HL-60 (cell line): ENCODE measurements at regions not wholly inside any gene's neighbourhood (a gene's known extent, or its start where the extent isn't known, plus 50 kb on each side); places are given as distances from the start of the nearest gene placed in this dataset.

ENCODE experiments used
- DNase-seq, 2 experiments: peaks; one replicate each; pipeline ENCODE4 v3.0.0-alpha.2; 2010 to 2020; ENCODE audit warnings: low read depth in 1 of 2, low spot score in 1 of 2
- H3K27ac ChIP-seq: fragments of 250-450 bp; sonication (Bioruptor Pico); replicated peaks from 2 replicates; pipeline ENCODE4 v1.5.1; 2020; ENCODE audit warnings: mild to moderate bottlenecking, moderate library complexity
- H3K27me3 ChIP-seq: fragments of 250-450 bp; sonication (Bioruptor Pico); 2 replicates; pipeline ENCODE4 v1.5.1; 2021; ENCODE audit warnings: mild to moderate bottlenecking, moderate library complexity; ENCODE audit not compliant: insufficient read depth, poor library complexity, severe bottlenecking
- H3K4me3 ChIP-seq: replicated peaks from 2 replicates; pipeline ENCODE4 v1.5.1; 2011; ENCODE audit warnings: mild to moderate bottlenecking, control low read depth, low read length; ENCODE audit not compliant: insufficient read depth
- GABPA ChIP-seq: IDR thresholded peaks from 2 replicates; pipeline ENCODE4 v1.6.1; 2012; ENCODE audit warnings: low read depth
- POLR2AphosphoS5 ChIP-seq: IDR thresholded peaks from 2 replicates; pipeline ENCODE4 v1.6.1; 2012; ENCODE audit warnings: low read depth
- REST ChIP-seq: IDR thresholded peaks from 2 replicates; pipeline ENCODE4 v1.6.1; 2012; ENCODE audit warnings: low read depth; ENCODE audit not compliant: insufficient replicate concordance
- SPI1 ChIP-seq: IDR thresholded peaks from 2 replicates; pipeline ENCODE4 v1.6.1; 2012; ENCODE audit warnings: low read depth, mild to moderate bottlenecking, borderline replicate concordance
- TF ChIP-seq, protein P1 (sequence below): IDR thresholded peaks from one replicate; pipeline ENCODE4 v1.5.1; 2011; ENCODE audit warnings: low read length, control low read depth, inconsistent platforms; ENCODE audit not compliant: insufficient read depth

DNA sequence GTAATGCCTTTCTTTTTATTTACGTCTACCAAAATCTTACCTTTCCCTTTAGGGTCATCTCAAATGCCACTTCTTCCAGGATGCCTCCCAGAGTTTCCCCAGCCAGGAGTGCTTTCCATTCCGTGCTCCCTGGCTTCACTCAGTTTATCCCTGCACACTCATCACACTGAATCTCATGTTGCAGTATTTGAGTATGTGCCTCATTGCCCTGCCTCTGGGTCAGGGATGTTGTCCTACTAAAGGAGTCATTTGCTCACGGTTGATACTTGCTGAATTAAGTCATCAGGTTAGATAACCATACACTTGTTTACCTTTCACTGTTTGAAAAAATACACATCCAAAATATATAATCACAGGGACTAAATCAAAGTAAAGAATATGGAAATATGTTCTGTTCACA, 356.2 kb upstream of the GATB start:
- H3K27ac ChIP-seq = no peak overlapping the region
- no peak overlapping the region for H3K4me3 ChIP-seq
- DNase-seq = no peak
- H3K27me3 ChIP-seq = no peaks in the 10 kb centered on the region
- TF ChIP-seq REST = no peak
- no peak for TF ChIP-seq GABPA
- TF ChIP-seq, protein P1, sequence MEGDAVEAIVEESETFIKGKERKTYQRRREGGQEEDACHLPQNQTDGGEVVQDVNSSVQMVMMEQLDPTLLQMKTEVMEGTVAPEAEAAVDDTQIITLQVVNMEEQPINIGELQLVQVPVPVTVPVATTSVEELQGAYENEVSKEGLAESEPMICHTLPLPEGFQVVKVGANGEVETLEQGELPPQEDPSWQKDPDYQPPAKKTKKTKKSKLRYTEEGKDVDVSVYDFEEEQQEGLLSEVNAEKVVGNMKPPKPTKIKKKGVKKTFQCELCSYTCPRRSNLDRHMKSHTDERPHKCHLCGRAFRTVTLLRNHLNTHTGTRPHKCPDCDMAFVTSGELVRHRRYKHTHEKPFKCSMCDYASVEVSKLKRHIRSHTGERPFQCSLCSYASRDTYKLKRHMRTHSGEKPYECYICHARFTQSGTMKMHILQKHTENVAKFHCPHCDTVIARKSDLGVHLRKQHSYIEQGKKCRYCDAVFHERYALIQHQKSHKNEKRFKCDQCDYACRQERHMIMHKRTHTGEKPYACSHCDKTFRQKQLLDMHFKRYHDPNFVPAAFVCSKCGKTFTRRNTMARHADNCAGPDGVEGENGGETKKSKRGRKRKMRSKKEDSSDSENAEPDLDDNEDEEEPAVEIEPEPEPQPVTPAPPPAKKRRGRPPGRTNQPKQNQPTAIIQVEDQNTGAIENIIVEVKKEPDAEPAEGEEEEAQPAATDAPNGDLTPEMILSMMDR = no peak
- no peak for TF ChIP-seq SPI1
- no peak for TF ChIP-seq POLR2AphosphoS5

DNA sequence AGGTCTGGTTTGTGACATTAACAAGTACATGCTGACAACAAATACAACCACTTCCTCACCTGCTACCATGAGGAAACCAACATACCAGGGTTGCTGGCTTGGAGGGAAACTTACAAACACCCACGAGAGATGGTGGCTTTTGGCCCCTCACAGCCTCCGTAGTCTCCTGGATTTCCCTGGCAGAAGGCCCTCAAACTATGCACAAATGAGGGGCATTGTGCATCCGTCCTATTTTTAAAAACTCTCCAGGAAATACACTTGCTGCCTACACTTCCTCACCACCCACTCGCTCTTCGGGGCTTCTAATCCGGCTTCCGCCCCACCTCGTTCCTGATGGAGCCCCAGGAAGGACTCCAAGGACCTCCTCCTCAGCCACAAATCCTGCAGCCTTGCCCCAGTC, 355.0 kb upstream of the GATB start:
- no peak overlapping the region for H3K27ac ChIP-seq
- no peaks in the 10 kb centered on the region for H3K27me3 ChIP-seq
- H3K4me3 ChIP-seq = no peak overlapping the region
- DNase-seq = no peak
- TF ChIP-seq REST (no peak), GABPA (no peak), SPI1 (no peak), POLR2AphosphoS5 (no peak)
- TF ChIP-seq, protein P1 = no peak

DNA sequence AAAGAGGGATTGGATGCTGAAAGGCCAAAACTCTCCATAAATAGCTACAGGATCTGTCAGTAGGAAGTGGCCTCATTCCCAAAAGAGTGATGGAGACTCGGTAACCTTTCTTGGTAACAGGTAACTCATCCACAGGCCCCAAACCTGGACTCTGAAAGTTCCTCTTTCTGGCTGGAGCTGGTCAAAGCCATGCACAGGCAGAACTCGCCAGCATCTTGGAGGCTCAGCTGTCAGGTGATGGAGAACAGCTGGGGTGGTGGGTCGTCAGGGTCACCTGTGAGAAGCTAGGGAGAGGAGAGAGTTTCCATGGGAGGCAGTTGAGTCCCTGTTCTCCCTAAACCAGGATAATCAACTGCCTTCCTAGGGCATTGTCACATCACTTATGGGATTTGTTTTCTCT, 354.3 kb upstream of the GATB start:
- no peak for DNase-seq
- Histone ChIP-seq H3K4me3 (no peak overlapping the region), H3K27me3 (no peaks in the 10 kb centered on the region), H3K27ac (no peak overlapping the region)
- TF ChIP-seq, protein P1 = no peak
- TF ChIP-seq GABPA (no peak), POLR2AphosphoS5 (no peak), REST (no peak), SPI1 (no peak)
